ENCODE measurements at regions not wholly inside any gene's neighbourhood (a gene's known extent, or its start where the extent isn't known, plus 50 kb on each side); places are given as distances from the start of the nearest gene placed in this dataset.

GRCh38 chr6:92124200-92124651 lies 1295.1 kb downstream of the EPHA7 start:
- Histone ChIP-seq H3K27ac (ENCODE audit: low read length) (no peak overlapping the region), H4K20me1 (ENCODE audit: insufficient read depth, low read length) (no peaks in the 10 kb centered on the region), H3K9me3 (replicated peaks; ENCODE audit: insufficient read depth, low read length) (no peaks in the 10 kb centered on the region), H3K9ac (ENCODE audit: low read length) (no peak overlapping the region), H3K79me2 (ENCODE audit: low read length) (no peaks in the 10 kb centered on the region), H3K4me1 (ENCODE audit: low read length) (no peaks in the 10 kb centered on the region), H3K4me2 (ENCODE audit: low read depth, low read length) (no peak overlapping the region), H3K36me3 (replicated peaks; ENCODE audit: insufficient read depth, low read length) (no peaks in the 10 kb centered on the region), H3K9me2 (replicated peaks; ENCODE audit: insufficient read depth, low read length) (no peaks in the 10 kb centered on the region), H3K27me3 (replicated peaks; ENCODE audit: insufficient read depth, low read length) (no peaks in the 10 kb centered on the region), H2AFZ (ENCODE audit: low read length) (no peak overlapping the region), H3F3A (ENCODE audit: insufficient read depth, low read length) (no peaks in the 10 kb centered on the region), H3K4me3 (ENCODE audit: low read length) (no peak overlapping the region)
- no peak for TF ChIP-seq CTCF (IDR thresholded peaks at IDR 0.05; ENCODE audit: low read length)
- TF ChIP-seq EZH2 (optimal IDR thresholded peaks at IDR 0.05; ENCODE audit: low read depth, low read length): no peak
- TF ChIP-seq EZH2phosphoT487 (IDR thresholded peaks at IDR 0.05; ENCODE audit: low read length): no peak
- DNase-seq: no peak

- no peaks in the 10 kb centered on the region for H3K4me1 ChIP-seq (ENCODE audit: low read length)
- no peaks in the 10 kb centered on the region for H3F3A ChIP-seq (ENCODE audit: insufficient read depth, low read length)
- H3K27me3 ChIP-seq (replicated peaks; ENCODE audit: insufficient read depth, low read length): no peaks in the 10 kb centered on the region
- no peaks in the 10 kb centered on the region for H3K36me3 ChIP-seq (replicated peaks; ENCODE audit: insufficient read depth, low read length)
- no peaks in the 10 kb centered on the region for H4K20me1 ChIP-seq (ENCODE audit: insufficient read depth, low read length)
- no peak overlapping the region for H3K4me3 ChIP-seq (ENCODE audit: low read length)
- TF ChIP-seq CTCF (IDR thresholded peaks at IDR 0.05; ENCODE audit: low read length) (peak; percentile 39), EZH2 (optimal IDR thresholded peaks at IDR 0.05; ENCODE audit: low read depth, low read length) (no peak)
- DNase-seq: peak; percentile 13
- H3K9ac ChIP-seq (ENCODE audit: low read length): no peak overlapping the region
- H2AFZ ChIP-seq (ENCODE audit: low read length): no peak overlapping the region
- H3K79me2 ChIP-seq (ENCODE audit: low read length): no peaks in the 10 kb centered on the region
- no peaks in the 10 kb centered on the region for H3K9me3 ChIP-seq (replicated peaks; ENCODE audit: insufficient read depth, low read length)
- no peak overlapping the region for H3K27ac ChIP-seq (ENCODE audit: low read length)
- no peaks in the 10 kb centered on the region for H3K9me2 ChIP-seq (replicated peaks; ENCODE audit: insufficient read depth, low read length)
- H3K4me2 ChIP-seq (ENCODE audit: low read depth, low read length): no peak overlapping the region
Measured at GRCh38 chr6:92122746-92123145, 1296.6 kb downstream of the EPHA7 start.

GRCh38 chr6:92121228-92121627 lies 1298.1 kb downstream of the EPHA7 start:
- Histone ChIP-seq H3K4me1 (ENCODE audit: low read length) (no peaks in the 10 kb centered on the region), H3K9me3 (replicated peaks; ENCODE audit: insufficient read depth, low read length) (no peaks in the 10 kb centered on the region), H2AFZ (ENCODE audit: low read length) (no peak overlapping the region), H3K27ac (ENCODE audit: low read length) (no peak overlapping the region), H3F3A (ENCODE audit: insufficient read depth, low read length) (no peaks in the 10 kb centered on the region), H4K20me1 (ENCODE audit: insufficient read depth, low read length) (no peaks in the 10 kb centered on the region), H3K36me3 (replicated peaks; ENCODE audit: insufficient read depth, low read length) (no peaks in the 10 kb centered on the region), H3K79me2 (ENCODE audit: low read length) (no peaks in the 10 kb centered on the region), H3K9ac (ENCODE audit: low read length) (no peak overlapping the region), H3K4me3 (ENCODE audit: low read length) (no peak overlapping the region), H3K9me2 (replicated peaks; ENCODE audit: insufficient read depth, low read length) (no peaks in the 10 kb centered on the region), H3K4me2 (ENCODE audit: low read depth, low read length) (no peak overlapping the region), H3K27me3 (replicated peaks; ENCODE audit: insufficient read depth, low read length) (no peaks in the 10 kb centered on the region)
- DNase-seq: no peak
- TF ChIP-seq EZH2phosphoT487 (IDR thresholded peaks at IDR 0.05; ENCODE audit: low read length) (no peak), CTCF (IDR thresholded peaks at IDR 0.05; ENCODE audit: low read length) (no peak)

All from MM.1S (cell line).